Common myeloid progenitor, CD34-positive (primary cell): ENCODE measurements at regions not wholly inside any gene's neighbourhood (a gene's known extent, or its start where the extent isn't known, plus 50 kb on each side); places are given as distances from the start of the nearest gene placed in this dataset.
"Not testable (repeated sequence)": the region's sequence is repeated elsewhere in the genome, so short reads cannot be mapped to it uniquely, and the experiment has no call there.

Experiments used
- CTCF ChIA-PET: fragments of 350-600 bp; sonication (Branson Sonifier 250); formaldehyde crosslinking; loops from one replicate; lab custom pipeline; 2021; ENCODE audit warnings: antibody characterized with exemption; lab: Charles Lee
- POLR2A ChIA-PET: fragments of 350-600 bp; sonication (Branson Sonifier 250); formaldehyde crosslinking; loops from one replicate; lab custom pipeline; 2021; ENCODE audit warnings: antibody characterized with exemption; lab: Charles Lee
- DNase-seq, 3 donors: peaks; one replicate each; pipeline versions ENCODE4 v3.0.0 to v3.0.0-alpha.2; 2013
- H3K27ac ChIP-seq, 2 experiments: 1 replicate in 1 of 2; 2 replicates in 1 of 2; pipeline ENCODE4 v1.7.0; 2013; ENCODE audit warnings: inconsistent platforms in 2 of 2, low read length in 2 of 2, mild to moderate bottlenecking in 2 of 2, low read depth in 1 of 2, moderate library complexity in 1 of 2; ENCODE audit not compliant: severe bottlenecking in 2 of 2, insufficient read depth in 1 of 2, poor library complexity in 1 of 2
- H3K27me3 ChIP-seq, 5 experiments: replicated peaks in 2 of 5; 1 replicate in 3 of 5; 2 replicates in 2 of 5; pipeline versions ENCODE4 v1.6.1 to v1.7.0; 2013; ENCODE audit warnings: low read length in 4 of 5, mild to moderate bottlenecking in 2 of 5, moderate library complexity in 2 of 5, inconsistent platforms in 1 of 5; ENCODE audit not compliant: insufficient read depth in 5 of 5, control insufficient read depth in 4 of 5
- H3K36me3 ChIP-seq, 4 experiments: 1 replicate in 2 of 4; 2 replicates in 2 of 4; pipeline versions ENCODE4 v1.6.1 to v1.7.0; 2013; ENCODE audit warnings: low read length in 3 of 4, control low read depth in 1 of 4, mild to moderate bottlenecking in 1 of 4; ENCODE audit not compliant: control insufficient read depth in 4 of 4, insufficient read depth in 4 of 4
- H3K4me1 ChIP-seq, 4 experiments: 1 replicate in 3 of 4; 2 replicates in 1 of 4; pipeline versions ENCODE4 v1.6.1 to v1.7.1; 2013; ENCODE audit warnings: low read length in 3 of 4, mild to moderate bottlenecking in 3 of 4, control low read depth in 1 of 4, inconsistent platforms in 1 of 4, moderate library complexity in 1 of 4; ENCODE audit not compliant: control insufficient read depth in 4 of 4, insufficient read depth in 4 of 4; ENCODE audit errors: control extremely low read depth in 1 of 4
- H3K4me3 ChIP-seq, 7 experiments: 1 replicate in 4 of 7; 2 replicates in 3 of 7; pipeline versions ENCODE4 v1.5.1 to v1.7.0; 2013; ENCODE audit warnings: mild to moderate bottlenecking in 7 of 7, low read length in 6 of 7, moderate library complexity in 6 of 7, inconsistent platforms in 2 of 7, low read depth in 2 of 7, control low read depth in 1 of 7; ENCODE audit not compliant: insufficient read depth in 4 of 7, control insufficient read depth in 1 of 7; ENCODE audit errors: extremely low read depth in 1 of 7
- H3K9me3 ChIP-seq, 5 experiments: 1 replicate in 4 of 5; 2 replicates in 1 of 5; pipeline versions ENCODE4 v1.6.1 to v1.7.1; 2013; ENCODE audit warnings: low read length in 4 of 5, mild to moderate bottlenecking in 2 of 5, inconsistent platforms in 1 of 5, low read depth in 1 of 5, moderate library complexity in 1 of 5; ENCODE audit not compliant: control insufficient read depth in 4 of 5, insufficient read depth in 2 of 5; ENCODE audit errors: control extremely low read depth in 1 of 5
- WGBS: methylation state at CpG from one replicate; pipeline ENCODE4 v1.1.5; 2013; ENCODE audit not compliant: insufficient coverage; 5-methylcytosine and 5-hydroxymethylcytosine counted together

DNA sequence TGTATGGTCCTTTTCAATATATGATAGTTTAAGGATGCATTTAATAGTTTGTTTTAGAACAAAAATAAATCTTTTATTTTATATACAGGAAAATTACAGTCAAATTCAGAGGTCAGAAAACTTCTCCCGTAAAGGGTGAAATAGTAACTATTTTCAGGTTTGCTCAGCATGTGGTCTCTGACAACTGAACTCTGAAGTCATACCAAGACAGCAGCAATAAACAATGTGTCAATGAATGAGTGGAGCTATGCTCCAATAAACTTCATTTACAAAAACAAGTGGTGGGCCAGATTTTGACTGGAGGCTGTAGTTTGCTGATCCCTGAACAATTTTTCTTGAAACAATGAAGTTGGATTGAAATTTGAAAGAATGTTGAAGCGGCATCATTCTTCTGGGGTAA lies 123.6 kb downstream of the ZNF248 start:
- CTCF ChIA-PET = no interaction called here
- no peak for DNase-seq
- H3K4me1 ChIP-seq = no peaks in the 10 kb centered on the region
- H3K4me3 ChIP-seq = no peak overlapping the region
- H3K27ac ChIP-seq = no peak overlapping the region
- POLR2A ChIA-PET = no interaction called here
- no CpG with 5 or more reads among the region's 2 CpGs for WGBS
- H3K27me3 ChIP-seq = no peaks in the 10 kb centered on the region
- H3K36me3 ChIP-seq = no peaks in the 10 kb centered on the region
- peaks cover 0 to 12% (median 3%) of the 10 kb centered on the region in 5 experiments for H3K9me3 ChIP-seq

GRCh38 chr10:37732685-37733084 lies 124.7 kb downstream of the ZNF248 start:
- POLR2A ChIA-PET = no interaction called here
- peaks cover 0 to 8% (median 3%) of the 10 kb centered on the region in 5 experiments for H3K9me3 ChIP-seq
- H3K27me3 ChIP-seq = no peaks in the 10 kb centered on the region
- H3K36me3 ChIP-seq = no peaks in the 10 kb centered on the region
- no peak overlapping the region for H3K4me3 ChIP-seq
- CTCF ChIA-PET = no interaction called here
- no peaks in the 10 kb centered on the region for H3K4me1 ChIP-seq
- no peak for DNase-seq
- no peak overlapping the region for H3K27ac ChIP-seq

DNA sequence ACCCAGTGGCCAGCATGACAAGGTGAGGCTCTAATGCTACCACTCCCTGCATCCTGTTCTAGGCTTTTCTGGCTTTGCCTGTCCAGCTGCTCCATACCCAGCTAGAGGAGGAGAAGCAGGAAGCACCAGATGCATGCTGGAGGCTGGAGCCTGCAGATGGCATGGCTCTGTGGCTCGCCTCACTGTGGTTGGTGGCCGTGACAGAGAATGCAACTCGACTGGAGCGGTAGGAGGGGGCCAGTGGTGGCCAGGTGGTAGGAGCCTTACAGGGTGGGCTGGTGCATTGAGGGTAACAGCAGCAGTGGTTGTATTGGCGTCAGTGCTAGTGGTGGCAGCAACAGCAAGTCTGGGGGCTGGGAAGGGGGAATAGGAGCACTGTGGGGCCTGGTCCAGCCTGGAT lies 128.6 kb downstream of the ZNF248 start:
- CTCF ChIA-PET = no interaction called here
- POLR2A ChIA-PET = no interaction called here

GRCh38 chr10:37727491-37728352 lies 129.7 kb downstream of the ZNF248 start:
- POLR2A ChIA-PET = no interaction called here
- H3K27ac ChIP-seq = no peak overlapping the region
- CTCF ChIA-PET = no interaction called here
- no peaks in the 10 kb centered on the region for H3K36me3 ChIP-seq
- DNase-seq = no peak
- H3K4me1 ChIP-seq = no peaks in the 10 kb centered on the region
- H3K9me3 ChIP-seq = peaks cover 0 to 5% (median 1%) of the 10 kb centered on the region in 5 experiments
- no peak overlapping the region for H3K4me3 ChIP-seq
- WGBS = 89% methylated on average over 9 of the region's 12 CpGs
- H3K27me3 ChIP-seq = no peaks in the 10 kb centered on the region

More for the DNA sequence above, 128.6 kb downstream of the ZNF248 start:
- Histone ChIP-seq H3K36me3 (no peaks in the 10 kb centered on the region), H3K27me3 (no peaks in the 10 kb centered on the region), H3K9me3 (peaks cover 0 to 5% (median 2%) of the 10 kb centered on the region in 5 experiments), H3K4me3 (no peak overlapping the region), H3K27ac (no peak overlapping the region), H3K4me1 (no peaks in the 10 kb centered on the region)
- WGBS = 70% methylated on average over 3 of the region's 5 CpGs
- DNase-seq = no peak

DNA sequence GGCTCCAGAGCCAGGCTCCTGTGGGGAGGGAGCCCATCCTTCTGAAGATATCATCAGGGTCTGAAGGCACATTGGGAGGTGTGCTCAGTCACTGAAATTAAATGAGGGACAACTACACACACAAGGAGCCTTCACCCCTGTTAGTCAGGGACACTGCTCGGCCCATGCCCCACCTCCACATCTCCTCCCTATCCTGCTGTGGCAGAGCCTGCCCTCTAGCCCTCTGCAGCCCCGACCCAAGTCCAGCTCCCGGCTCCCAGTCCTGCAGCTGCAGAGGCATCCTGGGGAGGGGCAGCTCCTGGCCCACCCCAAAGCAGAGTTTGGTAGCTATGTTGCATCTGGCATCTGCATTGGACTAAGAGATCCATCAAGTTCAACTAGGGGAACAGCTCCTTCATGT lies 136.3 kb downstream of the ZNF248 start:
- H3K27ac ChIP-seq = no peak overlapping the region
- no peak for DNase-seq
- H3K27me3 ChIP-seq = no peaks in the 10 kb centered on the region
- ChIA-PET CTCF (no interaction called here), POLR2A (no interaction called here)
- no peak overlapping the region for H3K4me3 ChIP-seq
- peaks cover 0 to 17% (median 9%) of the 10 kb centered on the region in 5 experiments for H3K9me3 ChIP-seq
- no peaks in the 10 kb centered on the region for H3K36me3 ChIP-seq
- H3K4me1 ChIP-seq = no peaks in the 10 kb centered on the region
- WGBS = 89% methylated on average over 3 of the region's 3 CpGs

DNA sequence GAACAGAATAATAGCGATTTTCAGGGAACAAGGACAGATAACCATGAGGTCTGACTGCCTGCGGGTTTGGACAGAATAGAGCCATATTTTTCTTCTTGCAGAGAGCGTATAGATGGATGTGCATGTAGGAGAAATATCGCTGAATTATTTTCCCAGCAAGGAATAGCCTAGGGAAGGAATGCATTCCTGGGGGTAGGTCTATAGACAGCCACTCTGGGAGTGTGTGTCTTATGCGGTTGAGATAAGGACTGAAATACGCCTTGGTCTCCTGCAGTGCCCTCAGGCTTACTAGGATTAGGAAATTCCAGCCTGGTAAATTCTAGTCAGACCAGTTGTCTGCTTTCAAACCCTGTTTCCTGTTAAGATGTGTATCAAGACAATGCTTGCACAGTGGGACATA lies 139.3 kb downstream of the ZNF248 start:
- POLR2A ChIA-PET, H3K36me3 ChIP-seq, DNase-seq, H3K4me1 ChIP-seq, CTCF ChIA-PET, H3K27me3 ChIP-seq, H3K27ac ChIP-seq, H3K4me3 ChIP-seq: not testable (repeated sequence)
- peaks cover 0 to 17% (median 9%) of the 10 kb centered on the region in 5 experiments for H3K9me3 ChIP-seq
- 78% methylated on average over 6 of the region's 6 CpGs for WGBS

GRCh38 chr10:37713642-37714041 lies 143.8 kb downstream of the ZNF248 start:
- no peaks in the 10 kb centered on the region for H3K27me3 ChIP-seq
- WGBS = 76% methylated on average over 2 of the region's 3 CpGs
- H3K4me3 ChIP-seq = no peak overlapping the region
- CTCF ChIA-PET = no interaction called here
- H3K27ac ChIP-seq = no peak overlapping the region
- no peaks in the 10 kb centered on the region for H3K4me1 ChIP-seq
- POLR2A ChIA-PET = no interaction called here
- peaks cover 0 to 16% (median 2%) of the 10 kb centered on the region in 5 experiments for H3K9me3 ChIP-seq
- no peaks in the 10 kb centered on the region for H3K36me3 ChIP-seq
- no peak for DNase-seq
